ENCODE measurements at regions not wholly inside any gene's neighbourhood (a gene's known extent, or its start where the extent isn't known, plus 50 kb on each side); places are given as distances from the start of the nearest gene placed in this dataset.
A peak's percentile ranks its signal among the peaks of the same experiment; 100 is the strongest.

DNA sequence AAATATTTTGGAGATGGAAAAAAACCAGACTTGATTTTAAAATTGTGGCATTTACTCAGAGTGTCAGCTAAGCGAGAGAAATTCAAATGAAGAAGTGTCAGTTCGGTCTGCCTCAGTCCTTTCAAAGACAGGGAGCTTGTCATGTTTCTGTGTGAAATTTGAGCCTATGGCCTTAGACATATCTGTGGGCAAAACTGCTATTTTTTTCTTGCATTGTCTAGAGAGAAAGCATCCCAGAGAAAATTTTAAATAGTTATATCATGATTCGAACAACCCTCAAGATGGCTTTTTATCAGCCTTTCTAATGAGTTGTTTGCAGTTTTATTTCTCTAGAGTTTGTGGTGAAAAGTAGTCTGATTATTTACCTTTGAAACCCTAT is 50.2 kb upstream of the KCNE4 start:
- Histone ChIP-seq H3K36me3 (ENCODE audit: control insufficient read depth, insufficient read depth, low read length) (no peaks in the 10 kb centered on the region), H3K27me3 (ENCODE audit: control insufficient read depth, insufficient read depth, low read length, poor library complexity, severe bottlenecking) (no peaks in the 10 kb centered on the region), H3K9ac (ENCODE audit: extremely low read depth, low read length, poor library complexity, severe bottlenecking) (no peak overlapping the region), H3K9me3 (ENCODE audit: control insufficient read depth, low read length) (no peaks in the 10 kb centered on the region), H3K4me3 (ENCODE audit: low read length) (no peak overlapping the region), H3K27ac (ENCODE audit: low read depth, low read length) (peak overlapping the region; percentile 3), H3K4me1 (ENCODE audit: control insufficient read depth, insufficient read depth, low read length) (no peaks in the 10 kb centered on the region)
- DNase-seq: no peak
- H3K27ac Mint-ChIP-seq: no peak overlapping the region
- H3K27me3 Mint-ChIP-seq (ENCODE audit: insufficient read depth): peaks cover 6% of the 10 kb centered on the region
- H3K9me3 Mint-ChIP-seq: no peaks in the 10 kb centered on the region
- WGBS, 2 experiments (ENCODE audit: insufficient coverage in 1 of 2, insufficient read length in 1 of 2): 79 to 92% methylated on average over 2 to 3 of the region's 3 CpGs
- H3K36me3 Mint-ChIP-seq (ENCODE audit: low read depth): no peaks in the 10 kb centered on the region
- no peaks in the 10 kb centered on the region for H3K4me1 Mint-ChIP-seq
- no peak overlapping the region for H3K4me3 Mint-ChIP-seq
- TF ChIP-seq, protein P1, sequence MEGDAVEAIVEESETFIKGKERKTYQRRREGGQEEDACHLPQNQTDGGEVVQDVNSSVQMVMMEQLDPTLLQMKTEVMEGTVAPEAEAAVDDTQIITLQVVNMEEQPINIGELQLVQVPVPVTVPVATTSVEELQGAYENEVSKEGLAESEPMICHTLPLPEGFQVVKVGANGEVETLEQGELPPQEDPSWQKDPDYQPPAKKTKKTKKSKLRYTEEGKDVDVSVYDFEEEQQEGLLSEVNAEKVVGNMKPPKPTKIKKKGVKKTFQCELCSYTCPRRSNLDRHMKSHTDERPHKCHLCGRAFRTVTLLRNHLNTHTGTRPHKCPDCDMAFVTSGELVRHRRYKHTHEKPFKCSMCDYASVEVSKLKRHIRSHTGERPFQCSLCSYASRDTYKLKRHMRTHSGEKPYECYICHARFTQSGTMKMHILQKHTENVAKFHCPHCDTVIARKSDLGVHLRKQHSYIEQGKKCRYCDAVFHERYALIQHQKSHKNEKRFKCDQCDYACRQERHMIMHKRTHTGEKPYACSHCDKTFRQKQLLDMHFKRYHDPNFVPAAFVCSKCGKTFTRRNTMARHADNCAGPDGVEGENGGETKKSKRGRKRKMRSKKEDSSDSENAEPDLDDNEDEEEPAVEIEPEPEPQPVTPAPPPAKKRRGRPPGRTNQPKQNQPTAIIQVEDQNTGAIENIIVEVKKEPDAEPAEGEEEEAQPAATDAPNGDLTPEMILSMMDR (conservative IDR thresholded peaks at IDR 0.05): no peak

Measured in endodermal cell (in vitro differentiated cells).